ENCODE measurements at regions not wholly inside any gene's neighbourhood (a gene's known extent, or its start where the extent isn't known, plus 50 kb on each side); places are given as distances from the start of the nearest gene placed in this dataset.

DNA sequence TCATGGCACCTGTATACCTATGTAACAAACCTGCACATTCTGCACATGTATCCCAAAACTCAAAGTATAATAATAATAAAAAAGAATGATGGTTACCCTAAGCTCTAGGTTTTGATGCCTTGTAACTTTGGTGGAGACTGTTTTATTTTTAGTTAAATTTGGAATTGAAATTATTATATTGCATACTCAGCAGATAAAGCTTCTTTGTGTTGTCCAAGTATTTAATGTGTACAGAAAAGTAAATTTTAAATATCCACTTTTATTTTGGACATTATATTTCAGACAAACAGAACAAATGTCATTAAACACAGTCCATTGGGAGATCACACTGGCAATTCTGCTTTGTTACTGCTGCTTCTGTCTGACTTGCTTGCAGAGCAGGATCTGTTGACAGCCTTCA is 684.5 kb upstream of the CT83 start:
- DNase-seq (ENCODE audit: low spot score) (no peak), ATAC-seq (no peak)
- no peaks in the 10 kb centered on the region for H3K27me3 Mint-ChIP-seq (ENCODE audit: insufficient read depth, low read depth, poor library complexity)
- TF ChIP-seq JUNB (IDR thresholded peaks at IDR 0.05; ENCODE audit: unreplicated experiment): no peak
- TF ChIP-seq, protein P1, sequence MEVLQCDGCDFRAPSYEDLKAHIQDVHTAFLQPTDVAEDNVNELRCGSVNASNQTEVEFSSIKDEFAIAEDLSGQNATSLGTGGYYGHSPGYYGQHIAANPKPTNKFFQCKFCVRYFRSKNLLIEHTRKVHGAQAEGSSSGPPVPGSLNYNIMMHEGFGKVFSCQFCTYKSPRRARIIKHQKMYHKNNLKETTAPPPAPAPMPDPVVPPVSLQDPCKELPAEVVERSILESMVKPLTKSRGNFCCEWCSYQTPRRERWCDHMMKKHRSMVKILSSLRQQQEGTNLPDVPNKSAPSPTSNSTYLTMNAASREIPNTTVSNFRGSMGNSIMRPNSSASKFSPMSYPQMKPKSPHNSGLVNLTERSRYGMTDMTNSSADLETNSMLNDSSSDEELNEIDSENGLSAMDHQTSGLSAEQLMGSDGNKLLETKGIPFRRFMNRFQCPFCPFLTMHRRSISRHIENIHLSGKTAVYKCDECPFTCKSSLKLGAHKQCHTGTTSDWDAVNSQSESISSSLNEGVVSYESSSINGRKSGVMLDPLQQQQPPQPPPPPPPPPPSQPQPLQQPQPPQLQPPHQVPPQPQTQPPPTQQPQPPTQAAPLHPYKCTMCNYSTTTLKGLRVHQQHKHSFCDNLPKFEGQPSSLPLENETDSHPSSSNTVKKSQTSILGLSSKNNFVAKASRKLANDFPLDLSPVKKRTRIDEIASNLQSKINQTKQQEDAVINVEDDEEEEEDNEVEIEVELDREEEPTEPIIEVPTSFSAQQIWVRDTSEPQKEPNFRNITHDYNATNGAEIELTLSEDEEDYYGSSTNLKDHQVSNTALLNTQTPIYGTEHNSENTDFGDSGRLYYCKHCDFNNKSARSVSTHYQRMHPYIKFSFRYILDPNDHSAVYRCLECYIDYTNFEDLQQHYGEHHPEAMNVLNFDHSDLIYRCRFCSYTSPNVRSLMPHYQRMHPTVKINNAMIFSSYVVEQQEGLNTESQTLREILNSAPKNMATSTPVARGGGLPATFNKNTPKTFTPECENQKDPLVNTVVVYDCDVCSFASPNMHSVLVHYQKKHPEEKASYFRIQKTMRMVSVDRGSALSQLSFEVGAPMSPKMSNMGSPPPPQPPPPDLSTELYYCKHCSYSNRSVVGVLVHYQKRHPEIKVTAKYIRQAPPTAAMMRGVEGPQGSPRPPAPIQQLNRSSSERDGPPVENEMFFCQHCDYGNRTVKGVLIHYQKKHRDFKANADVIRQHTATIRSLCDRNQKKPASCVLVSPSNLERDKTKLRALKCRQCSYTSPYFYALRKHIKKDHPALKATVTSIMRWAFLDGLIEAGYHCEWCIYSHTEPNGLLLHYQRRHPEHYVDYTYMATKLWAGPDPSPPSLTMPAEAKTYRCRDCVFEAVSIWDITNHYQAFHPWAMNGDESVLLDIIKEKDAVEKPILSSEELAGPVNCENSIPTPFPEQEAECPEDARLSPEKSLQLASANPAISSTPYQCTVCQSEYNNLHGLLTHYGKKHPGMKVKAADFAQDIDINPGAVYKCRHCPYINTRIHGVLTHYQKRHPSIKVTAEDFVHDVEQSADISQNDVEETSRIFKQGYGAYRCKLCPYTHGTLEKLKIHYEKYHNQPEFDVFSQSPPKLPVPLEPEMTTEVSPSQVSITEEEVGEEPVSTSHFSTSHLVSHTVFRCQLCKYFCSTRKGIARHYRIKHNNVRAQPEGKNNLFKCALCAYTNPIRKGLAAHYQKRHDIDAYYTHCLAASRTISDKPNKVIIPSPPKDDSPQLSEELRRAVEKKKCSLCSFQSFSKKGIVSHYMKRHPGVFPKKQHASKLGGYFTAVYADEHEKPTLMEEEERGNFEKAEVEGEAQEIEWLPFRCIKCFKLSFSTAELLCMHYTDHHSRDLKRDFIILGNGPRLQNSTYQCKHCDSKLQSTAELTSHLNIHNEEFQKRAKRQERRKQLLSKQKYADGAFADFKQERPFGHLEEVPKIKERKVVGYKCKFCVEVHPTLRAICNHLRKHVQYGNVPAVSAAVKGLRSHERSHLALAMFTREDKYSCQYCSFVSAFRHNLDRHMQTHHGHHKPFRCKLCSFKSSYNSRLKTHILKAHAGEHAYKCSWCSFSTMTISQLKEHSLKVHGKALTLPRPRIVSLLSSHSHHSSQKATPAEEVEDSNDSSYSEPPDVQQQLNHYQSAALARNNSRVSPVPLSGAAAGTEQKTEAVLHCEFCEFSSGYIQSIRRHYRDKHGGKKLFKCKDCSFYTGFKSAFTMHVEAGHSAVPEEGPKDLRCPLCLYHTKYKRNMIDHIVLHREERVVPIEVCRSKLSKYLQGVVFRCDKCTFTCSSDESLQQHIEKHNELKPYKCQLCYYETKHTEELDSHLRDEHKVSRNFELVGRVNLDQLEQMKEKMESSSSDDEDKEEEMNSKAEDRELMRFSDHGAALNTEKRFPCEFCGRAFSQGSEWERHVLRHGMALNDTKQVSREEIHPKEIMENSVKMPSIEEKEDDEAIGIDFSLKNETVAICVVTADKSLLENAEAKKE (CRISPR knock-in tag; IDR thresholded peaks at IDR 0.05): no peak
- TF ChIP-seq STAT1 (IDR thresholded peaks at IDR 0.05; ENCODE audit: unreplicated experiment): no peak
- no peak for TF ChIP-seq EZH2 (IDR thresholded peaks at IDR 0.05; ENCODE audit: low read depth, unreplicated experiment)
- TF ChIP-seq EZH2phosphoT487 (IDR thresholded peaks at IDR 0.05; ENCODE audit: unreplicated experiment): no peak
- no peak for TF ChIP-seq ETS1 (IDR thresholded peaks at IDR 0.05)
- no peak for TF ChIP-seq POLR2AphosphoS5 (IDR thresholded peaks at IDR 0.05; ENCODE audit: low read depth)
- no peak for TF ChIP-seq ZNF114 (CRISPR knock-in tag; IDR thresholded peaks at IDR 0.05)
- H4K20me1 ChIP-seq (replicated peaks; ENCODE audit: insufficient read depth): no peaks in the 10 kb centered on the region
- no peak overlapping the region for H3K4me3 ChIP-seq
- H3K4me1 ChIP-seq (ENCODE audit: insufficient read depth): no peaks in the 10 kb centered on the region
- H3F3A ChIP-seq (replicated peaks; ENCODE audit: low read depth): no peaks in the 10 kb centered on the region
- H3K36me3 ChIP-seq (ENCODE audit: insufficient read depth): no peaks in the 10 kb centered on the region
- no peak overlapping the region for H3K4me3 Mint-ChIP-seq
- H2AFZ ChIP-seq: no peak overlapping the region
- no peaks in the 10 kb centered on the region for H3K27me3 ChIP-seq (ENCODE audit: insufficient read depth)
- H3K4me2 ChIP-seq: no peak overlapping the region
- no peaks in the 10 kb centered on the region for H3K36me3 Mint-ChIP-seq (ENCODE audit: low read depth)
- no peaks in the 10 kb centered on the region for H3K4me1 Mint-ChIP-seq
- H3K79me2 ChIP-seq (replicated peaks; ENCODE audit: insufficient read depth): no peaks in the 10 kb centered on the region
- H3K27ac Mint-ChIP-seq: no peak overlapping the region
- no peak overlapping the region for H3K27ac ChIP-seq (ENCODE audit: low read depth)
- peaks cover 4% of the 10 kb centered on the region; the same call in 1 of the 3 replicates for H3K9me3 Mint-ChIP-seq
- no peaks in the 10 kb centered on the region for H3K9me2 ChIP-seq (ENCODE audit: insufficient read depth)
